ENCODE measurements at regions not wholly inside any gene's neighbourhood (a gene's known extent, or its start where the extent isn't known, plus 50 kb on each side); places are given as distances from the start of the nearest gene placed in this dataset.
"Not testable (repeated sequence)": the region's sequence is repeated elsewhere in the genome, so short reads cannot be mapped to it uniquely, and the experiment has no call there.

DNA sequence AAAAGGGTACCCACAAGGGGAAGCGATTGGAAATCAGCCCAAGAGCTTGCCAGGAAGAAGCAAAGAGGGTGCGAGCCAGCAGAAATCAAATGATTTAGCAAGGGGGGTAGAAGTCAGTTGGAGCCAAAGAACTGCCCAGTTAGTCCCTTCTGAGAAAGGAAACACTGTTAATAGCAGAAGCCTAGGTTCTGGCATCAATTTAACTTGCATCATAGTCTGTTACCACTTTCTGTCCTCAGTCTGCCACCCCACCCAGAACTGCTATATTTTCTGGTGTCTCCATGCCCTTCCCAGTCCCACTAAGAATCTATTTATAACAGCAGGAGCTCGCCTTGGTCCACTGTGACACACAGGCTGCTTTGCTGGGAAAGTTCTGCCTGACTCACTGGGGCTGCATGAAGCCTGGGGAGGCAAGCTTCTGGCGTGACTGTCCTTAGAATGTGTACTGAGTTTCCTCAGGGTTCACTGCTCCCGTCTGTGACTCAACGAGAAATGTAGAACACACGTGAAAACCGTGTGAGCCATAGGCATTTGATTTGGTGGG lies 157.8 kb upstream of the TTC29 start:
- DNase-seq, result peak; percentile 92

DNA sequence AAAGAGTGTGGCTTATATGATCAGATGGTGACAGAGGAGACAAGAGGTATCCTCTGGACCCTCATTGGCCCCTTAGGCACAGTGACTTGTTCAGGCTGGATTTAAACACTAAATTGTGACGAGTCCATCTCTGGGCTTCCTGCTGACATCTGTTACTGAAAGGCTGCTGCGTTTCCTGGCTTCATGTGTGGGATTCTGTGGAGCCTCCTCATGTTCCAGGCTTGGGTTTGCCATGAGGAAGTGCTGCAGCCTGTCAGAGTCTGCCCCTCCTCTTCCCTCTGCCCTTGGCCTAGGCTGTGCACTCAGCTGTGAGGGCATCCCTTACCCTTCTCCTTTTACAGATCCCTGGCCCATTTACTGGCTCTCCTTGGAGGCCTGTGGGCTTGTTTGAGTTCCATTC lies 159.1 kb upstream of the TTC29 start:
- DNase-seq, result no peak

DNA sequence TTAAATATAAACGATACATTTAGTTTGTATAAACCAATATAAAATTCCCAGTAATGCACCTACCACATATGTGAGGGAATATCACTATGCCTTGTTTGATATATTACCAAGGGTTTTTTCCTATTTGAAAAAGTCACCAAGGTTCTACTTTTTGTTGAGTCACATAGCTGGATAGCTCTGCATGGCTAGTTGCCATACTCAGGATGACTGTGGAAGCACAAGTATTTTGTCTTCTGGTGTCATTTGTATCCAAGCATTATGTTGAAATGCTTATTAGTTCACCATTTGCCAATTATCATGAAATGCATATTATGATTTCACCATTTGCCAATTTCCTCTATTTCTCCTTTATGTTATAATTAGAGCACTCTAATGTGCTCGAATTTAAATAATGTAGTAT lies 162.7 kb upstream of the TTC29 start:
- no peak for DNase-seq

- DNase-seq, result no peak
Measured at GRCh38 chr4:147109800-147110199, 164.1 kb upstream of the TTC29 start.

- DNase-seq, result peak; percentile 37
Measured at GRCh38 chr4:147110473-147111367, 165.1 kb upstream of the TTC29 start.

DNA sequence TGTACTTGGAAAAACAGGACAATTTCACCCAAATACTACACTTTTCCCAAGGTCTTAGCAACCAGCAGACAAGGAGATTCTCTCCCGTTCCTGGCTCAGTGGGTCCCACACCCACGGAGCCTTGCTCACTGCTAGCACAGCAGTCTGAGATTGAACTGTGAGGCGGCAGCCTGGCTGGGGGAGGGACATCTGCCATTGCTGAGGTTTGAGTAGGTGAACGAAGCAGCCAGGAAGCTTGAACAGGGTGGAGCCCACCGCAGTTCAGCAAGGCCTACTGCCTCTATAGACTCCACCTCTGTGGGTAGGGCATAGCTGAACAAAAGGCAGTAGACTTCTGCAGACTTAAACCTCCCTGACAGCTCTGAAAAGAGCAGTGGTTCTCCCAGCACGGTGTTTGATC lies 166.5 kb upstream of the TTC29 start:
- DNase-seq, result not testable (repeated sequence)

GRCh38 chr4:147117431-147117830 lies 171.8 kb upstream of the TTC29 start:
- DNase-seq, result no peak

DNA sequence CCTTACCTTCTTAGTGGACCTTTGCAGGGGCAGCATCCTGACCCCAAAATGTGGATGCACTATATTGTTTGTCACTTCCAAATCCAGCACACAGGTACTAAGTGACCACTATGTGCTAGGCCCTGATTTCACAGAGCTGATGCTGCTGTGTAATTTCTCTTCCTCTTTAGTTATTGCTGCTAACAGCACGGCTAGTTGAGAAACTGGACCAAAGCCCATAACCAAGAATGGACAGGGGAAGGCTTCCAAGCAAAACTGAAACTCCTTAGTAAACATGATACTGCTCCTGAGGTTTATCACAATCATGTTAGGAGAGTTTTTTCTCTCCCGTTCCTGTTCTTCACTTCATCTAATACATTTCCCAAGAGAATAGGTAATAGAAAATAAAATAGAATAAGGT lies 172.9 kb upstream of the TTC29 start:
- DNase-seq, result peak; percentile 41

DNA sequence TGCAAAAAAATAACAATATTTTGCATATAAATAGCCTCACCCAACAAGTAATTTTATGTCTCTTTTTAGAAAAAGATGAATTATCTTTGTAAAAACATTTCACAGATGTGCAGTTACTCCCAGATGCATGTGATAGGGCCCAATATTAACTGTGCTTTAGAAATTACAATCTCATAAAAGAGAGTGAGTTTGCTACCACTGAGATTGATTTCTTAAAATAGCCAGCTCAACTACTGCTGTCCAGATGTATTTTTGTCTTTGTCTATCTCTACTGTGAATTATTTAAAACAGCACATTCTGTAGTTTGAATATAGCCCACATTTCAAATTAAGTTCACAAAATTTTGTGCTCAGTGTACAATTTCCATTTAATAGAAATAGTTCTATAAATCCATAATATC lies 177.0 kb upstream of the TTC29 start:
- DNase-seq, result no peak

GRCh38 chr4:147123146-147123545 lies 177.5 kb upstream of the TTC29 start:
- DNase-seq, result peak; percentile 30

GRCh38 chr4:147128787-147129186 lies 183.1 kb upstream of the TTC29 start:
- no peak for DNase-seq

DNA sequence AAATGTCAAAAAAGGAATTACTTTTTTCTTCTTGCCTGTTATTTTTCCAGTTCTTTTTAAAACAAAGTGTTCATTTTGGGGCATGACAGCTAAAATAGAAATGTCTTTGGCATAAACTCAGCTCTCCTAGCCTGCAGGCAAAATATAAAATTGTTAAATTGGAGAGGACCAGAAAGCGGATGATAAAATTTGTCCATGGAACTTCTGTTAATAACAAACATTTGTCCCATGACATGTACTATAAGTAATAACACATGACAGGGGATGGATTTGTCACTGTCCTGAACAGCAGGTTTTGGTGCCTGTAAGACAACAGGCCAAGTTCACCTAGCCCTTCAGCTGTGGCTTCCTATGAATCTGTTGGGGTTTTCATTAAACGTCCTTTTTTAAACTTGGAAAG lies 184.0 kb upstream of the TTC29 start:
- DNase-seq, result no peak

GRCh38 chr4:147134536-147135210 lies 189.0 kb upstream of the TTC29 start:
- no peak for DNase-seq

DNA sequence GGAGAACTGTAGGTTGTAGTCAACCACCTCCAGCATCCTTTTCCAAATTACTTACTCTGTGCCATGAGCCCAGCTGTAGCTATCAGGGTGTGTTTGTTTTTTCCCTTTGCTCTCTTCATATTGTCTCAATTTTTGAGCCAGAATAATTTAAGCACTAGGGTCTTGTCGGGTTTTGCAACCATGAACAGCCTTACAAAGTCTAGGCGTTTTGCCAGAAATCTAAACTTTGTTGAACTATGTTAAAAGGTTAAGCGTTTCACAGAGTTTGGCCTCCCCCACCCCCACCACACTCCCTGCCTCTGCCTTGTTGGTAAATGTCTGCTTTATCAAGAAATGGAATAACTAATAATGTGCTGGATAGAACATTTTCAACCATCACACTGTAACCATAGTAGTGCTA lies 190.6 kb upstream of the TTC29 start:
- DNase-seq, result peak; percentile 50

DNA sequence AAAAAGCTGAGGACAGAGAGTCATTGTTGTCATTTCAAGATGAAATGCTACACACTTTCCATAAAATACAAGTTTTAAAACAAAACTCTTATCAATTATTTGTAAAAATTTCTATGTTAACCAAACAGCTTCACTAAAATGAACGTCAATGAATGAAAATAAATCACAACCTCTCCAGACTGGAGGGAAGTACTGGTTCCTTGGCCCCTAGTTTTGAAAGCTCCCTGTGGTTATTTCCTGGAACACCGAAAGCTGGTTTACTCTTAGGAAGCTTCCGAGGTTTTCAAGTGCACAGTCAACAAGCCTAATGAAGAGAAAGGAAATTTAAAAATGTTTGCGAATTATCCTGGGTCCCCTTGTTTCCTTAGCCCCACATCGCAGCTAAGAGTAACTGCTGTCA lies 191.1 kb upstream of the TTC29 start:
- DNase-seq, result no peak

DNA sequence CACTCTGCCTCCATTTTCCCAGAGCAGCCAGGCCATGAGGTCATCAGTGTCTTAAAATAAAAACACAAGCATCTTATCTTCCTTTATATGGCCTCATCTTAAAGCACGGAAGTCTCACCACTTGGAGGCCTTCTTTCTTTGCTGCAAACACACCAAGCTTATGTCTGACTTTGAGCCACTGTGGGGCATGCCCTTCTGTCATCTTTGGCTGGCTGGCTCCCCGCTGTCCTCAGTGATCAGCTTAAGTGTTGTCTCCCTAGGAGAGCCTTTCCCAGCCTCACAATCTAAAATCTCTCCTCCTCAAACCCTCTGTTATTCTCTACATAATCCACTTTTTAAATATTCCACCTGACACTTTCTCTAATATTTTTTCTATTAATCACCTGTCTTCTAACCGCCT lies 191.6 kb upstream of the TTC29 start:
- no peak for DNase-seq

DNA sequence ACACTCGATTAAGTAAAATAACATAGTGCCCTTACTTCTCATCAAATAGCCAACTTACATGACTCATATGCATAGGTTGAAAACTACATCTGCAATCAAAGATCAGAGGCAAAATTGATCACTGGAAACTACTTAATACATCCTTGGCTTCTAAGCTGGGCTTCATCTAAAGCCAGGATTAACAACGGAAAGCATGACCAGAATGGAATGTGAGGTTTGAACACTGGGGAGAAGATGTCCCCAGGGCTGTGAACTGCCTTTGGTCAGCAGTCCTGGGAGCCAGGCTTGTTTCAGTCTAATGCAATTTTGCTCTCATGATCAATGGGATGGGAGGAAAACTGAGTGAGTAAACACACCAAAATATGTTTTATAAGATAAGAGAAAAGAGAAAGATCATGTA lies 192.5 kb upstream of the TTC29 start:
- peak; percentile 30 for DNase-seq

DNA sequence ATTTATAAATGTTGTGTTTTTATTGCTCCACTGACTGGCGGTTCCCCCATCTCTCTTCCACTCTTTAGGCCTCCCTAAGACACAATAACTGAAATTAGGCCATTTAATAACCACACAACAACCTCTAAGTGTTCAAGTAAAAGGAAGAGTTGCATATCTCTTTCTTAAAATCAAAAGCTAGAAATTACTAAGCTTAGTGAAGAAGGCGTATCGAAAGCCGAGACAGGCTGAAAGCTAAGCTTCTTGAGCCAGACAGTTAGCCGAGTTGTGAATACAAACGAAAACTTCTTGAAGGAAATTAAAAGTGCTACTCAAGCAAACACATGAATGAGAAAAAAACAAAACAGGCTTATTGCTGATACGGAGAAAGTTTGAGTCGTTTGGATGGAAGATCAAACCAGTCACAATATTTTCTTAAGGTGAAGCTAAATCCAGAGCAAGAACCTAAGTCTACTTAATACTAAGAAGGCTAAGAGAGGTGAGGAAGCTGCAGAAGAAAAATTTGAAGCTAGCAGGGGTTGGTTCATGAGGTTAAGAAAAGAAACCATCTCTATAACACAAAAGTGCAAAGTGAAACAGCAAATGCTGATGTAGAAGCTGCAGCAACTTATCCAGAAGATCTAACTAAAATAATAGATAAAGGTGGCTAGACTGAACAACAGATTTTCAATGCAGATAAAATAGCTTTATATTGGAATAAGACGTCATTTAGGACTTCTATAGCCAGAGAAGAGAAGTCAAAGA lies 194.0 kb upstream of the TTC29 start:
- DNase-seq, result no peak

DNA sequence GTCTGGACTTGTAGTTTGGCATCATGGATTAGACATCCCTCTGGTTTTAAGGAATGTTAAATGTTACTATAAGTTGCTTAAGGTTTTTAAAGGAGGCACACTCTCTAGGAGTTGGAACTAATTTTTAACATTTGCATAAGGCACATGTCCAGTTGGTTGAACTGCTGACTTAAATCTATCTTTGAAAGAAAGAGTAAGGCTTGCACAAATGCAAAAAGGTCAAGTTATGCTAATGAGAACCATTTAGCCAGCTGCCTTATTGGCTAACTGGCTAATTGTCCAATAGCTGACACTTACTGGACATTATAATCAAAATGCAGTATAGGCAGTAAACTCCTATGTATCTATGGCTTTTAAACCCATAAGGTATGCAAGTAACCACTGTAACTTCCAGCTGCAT lies 206.1 kb upstream of the TTC29 start:
- no peak for DNase-seq

- peak; percentile 24 for DNase-seq
Measured at GRCh38 chr4:147157860-147158701, 212.4 kb upstream of the TTC29 start.

DNA sequence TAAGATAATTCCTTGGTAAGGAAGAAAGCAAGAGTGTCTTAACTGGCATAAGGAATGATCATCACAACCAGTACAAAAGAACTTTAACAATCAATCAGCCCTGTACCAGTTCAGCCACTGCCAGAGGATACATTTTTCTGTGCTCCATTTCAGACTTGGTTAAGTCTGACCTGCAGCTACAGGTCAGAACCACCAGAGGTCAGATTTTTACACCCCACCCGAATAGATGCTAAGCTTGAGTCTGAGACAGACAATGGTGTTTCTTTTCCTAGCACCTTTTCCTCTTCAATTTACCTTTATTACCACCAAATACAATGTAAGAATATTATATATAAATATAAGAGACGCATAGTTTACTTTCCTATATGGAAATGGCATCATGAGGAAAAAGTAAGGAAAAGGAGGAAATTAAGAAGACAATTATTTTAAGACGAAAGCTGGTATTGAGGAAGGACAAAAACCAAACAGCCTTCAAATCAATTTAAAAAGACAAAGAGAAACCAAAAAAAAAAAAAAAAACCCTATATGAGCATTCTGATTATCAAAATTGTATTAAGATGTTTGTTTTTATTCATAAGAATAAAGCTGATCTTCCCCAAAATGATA lies 215.3 kb upstream of the TTC29 start:
- DNase-seq, result peak; percentile 62

- no peak for DNase-seq
Measured at GRCh38 chr4:147163311-147163710, 217.6 kb upstream of the TTC29 start.
